SK-N-SH (cell line): ENCODE measurements at regions not wholly inside any gene's neighbourhood (a gene's known extent, or its start where the extent isn't known, plus 50 kb on each side); places are given as distances from the start of the nearest gene placed in this dataset.

Source experiments
- FOSL2 ChIP-seq: IDR thresholded peaks from 2 replicates; pipeline ENCODE4 v1.4.0; 2012; ENCODE audit warnings: low read depth, mild to moderate bottlenecking, moderate library complexity, borderline replicate concordance
- GABPA ChIP-seq: IDR thresholded peaks from 2 replicates; pipeline ENCODE4 v1.4.0; 2012; ENCODE audit warnings: low read depth, mild to moderate bottlenecking
- NFIC ChIP-seq: IDR thresholded peaks from 2 replicates; pipeline ENCODE4 v1.4.0; 2012; ENCODE audit warnings: borderline replicate concordance
- POLR2AphosphoS5 ChIP-seq: IDR thresholded peaks from 2 replicates; pipeline ENCODE4 v1.6.1; 2012; ENCODE audit warnings: low read depth, low read length
- RFX5 ChIP-seq: IDR thresholded peaks from 2 replicates; pipeline ENCODE4 v1.6.1; 2012; ENCODE audit warnings: mild to moderate bottlenecking, improper control_type of control experiment, low read length
- TEAD4 ChIP-seq: IDR thresholded peaks from 2 replicates; pipeline ENCODE4 v1.4.0; 2012; ENCODE audit warnings: mild to moderate bottlenecking, borderline replicate concordance; ENCODE audit not compliant: insufficient read depth
- TF ChIP-seq, protein P1 (sequence below): fragments of 200-600 bp; sonication (generic); IDR thresholded peaks from 2 replicates; pipeline ENCODE4 v1.6.1; 2017; ENCODE audit warnings: antibody characterized with exemption, mild to moderate bottlenecking, moderate library complexity
- TF ChIP-seq, protein P2 (sequence below): IDR thresholded peaks from 2 replicates; pipeline ENCODE4 v1.4.0; 2012; ENCODE audit warnings: low read depth, borderline replicate concordance
- TF ChIP-seq, protein P3 (sequence below): fragments of 150-350 bp; IDR thresholded peaks from 2 replicates; pipeline ENCODE4 v1.6.1; 2017; ENCODE audit warnings: antibody characterized with exemption, low read length, low read depth, borderline replicate concordance
- TF ChIP-seq, protein P4 (sequence below): IDR thresholded peaks from 2 replicates; pipeline ENCODE4; 2012
- TF ChIP-seq, protein P5 (sequence below): IDR thresholded peaks from 2 replicates; pipeline ENCODE4 v1.4.0; 2012; ENCODE audit warnings: low read depth
- TF ChIP-seq, protein P6 (sequence below): IDR thresholded peaks from 2 replicates; pipeline ENCODE4 v1.6.1; 2012; ENCODE audit warnings: mild to moderate bottlenecking, low read depth, low read length, moderate library complexity

DNA sequence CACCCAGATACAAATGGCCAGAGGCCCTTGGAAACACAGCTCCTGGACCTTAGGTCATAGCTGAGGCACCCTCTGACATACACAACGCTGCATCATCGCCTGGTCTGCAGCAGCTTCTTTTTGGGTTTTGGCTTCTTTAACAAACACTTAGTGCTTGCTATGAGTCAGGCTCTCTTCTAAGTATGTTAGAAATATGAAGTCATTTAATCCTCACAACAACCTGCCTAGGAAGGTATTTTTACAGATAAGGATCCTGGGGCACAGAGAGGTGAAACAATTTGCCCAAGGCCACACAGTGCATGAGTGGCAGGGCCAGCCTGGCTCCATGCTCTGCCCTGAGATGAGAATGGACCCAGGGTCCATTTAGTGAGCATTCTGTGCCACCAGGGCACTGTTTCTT lies 96.6 kb downstream of the TMEM17 start:
- TF ChIP-seq POLR2AphosphoS5: no peak
- TF ChIP-seq, protein P1, sequence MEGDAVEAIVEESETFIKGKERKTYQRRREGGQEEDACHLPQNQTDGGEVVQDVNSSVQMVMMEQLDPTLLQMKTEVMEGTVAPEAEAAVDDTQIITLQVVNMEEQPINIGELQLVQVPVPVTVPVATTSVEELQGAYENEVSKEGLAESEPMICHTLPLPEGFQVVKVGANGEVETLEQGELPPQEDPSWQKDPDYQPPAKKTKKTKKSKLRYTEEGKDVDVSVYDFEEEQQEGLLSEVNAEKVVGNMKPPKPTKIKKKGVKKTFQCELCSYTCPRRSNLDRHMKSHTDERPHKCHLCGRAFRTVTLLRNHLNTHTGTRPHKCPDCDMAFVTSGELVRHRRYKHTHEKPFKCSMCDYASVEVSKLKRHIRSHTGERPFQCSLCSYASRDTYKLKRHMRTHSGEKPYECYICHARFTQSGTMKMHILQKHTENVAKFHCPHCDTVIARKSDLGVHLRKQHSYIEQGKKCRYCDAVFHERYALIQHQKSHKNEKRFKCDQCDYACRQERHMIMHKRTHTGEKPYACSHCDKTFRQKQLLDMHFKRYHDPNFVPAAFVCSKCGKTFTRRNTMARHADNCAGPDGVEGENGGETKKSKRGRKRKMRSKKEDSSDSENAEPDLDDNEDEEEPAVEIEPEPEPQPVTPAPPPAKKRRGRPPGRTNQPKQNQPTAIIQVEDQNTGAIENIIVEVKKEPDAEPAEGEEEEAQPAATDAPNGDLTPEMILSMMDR: no peak
- TF ChIP-seq, protein P2, sequence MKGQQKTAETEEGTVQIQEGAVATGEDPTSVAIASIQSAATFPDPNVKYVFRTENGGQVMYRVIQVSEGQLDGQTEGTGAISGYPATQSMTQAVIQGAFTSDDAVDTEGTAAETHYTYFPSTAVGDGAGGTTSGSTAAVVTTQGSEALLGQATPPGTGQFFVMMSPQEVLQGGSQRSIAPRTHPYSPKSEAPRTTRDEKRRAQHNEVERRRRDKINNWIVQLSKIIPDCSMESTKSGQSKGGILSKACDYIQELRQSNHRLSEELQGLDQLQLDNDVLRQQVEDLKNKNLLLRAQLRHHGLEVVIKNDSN: no peak
- TF ChIP-seq, protein P3, sequence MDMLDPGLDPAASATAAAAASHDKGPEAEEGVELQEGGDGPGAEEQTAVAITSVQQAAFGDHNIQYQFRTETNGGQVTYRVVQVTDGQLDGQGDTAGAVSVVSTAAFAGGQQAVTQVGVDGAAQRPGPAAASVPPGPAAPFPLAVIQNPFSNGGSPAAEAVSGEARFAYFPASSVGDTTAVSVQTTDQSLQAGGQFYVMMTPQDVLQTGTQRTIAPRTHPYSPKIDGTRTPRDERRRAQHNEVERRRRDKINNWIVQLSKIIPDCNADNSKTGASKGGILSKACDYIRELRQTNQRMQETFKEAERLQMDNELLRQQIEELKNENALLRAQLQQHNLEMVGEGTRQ: no peak
- no peak for TF ChIP-seq RFX5
- TF ChIP-seq TEAD4: no peak
- no peak for TF ChIP-seq FOSL2
- TF ChIP-seq, protein P4, sequence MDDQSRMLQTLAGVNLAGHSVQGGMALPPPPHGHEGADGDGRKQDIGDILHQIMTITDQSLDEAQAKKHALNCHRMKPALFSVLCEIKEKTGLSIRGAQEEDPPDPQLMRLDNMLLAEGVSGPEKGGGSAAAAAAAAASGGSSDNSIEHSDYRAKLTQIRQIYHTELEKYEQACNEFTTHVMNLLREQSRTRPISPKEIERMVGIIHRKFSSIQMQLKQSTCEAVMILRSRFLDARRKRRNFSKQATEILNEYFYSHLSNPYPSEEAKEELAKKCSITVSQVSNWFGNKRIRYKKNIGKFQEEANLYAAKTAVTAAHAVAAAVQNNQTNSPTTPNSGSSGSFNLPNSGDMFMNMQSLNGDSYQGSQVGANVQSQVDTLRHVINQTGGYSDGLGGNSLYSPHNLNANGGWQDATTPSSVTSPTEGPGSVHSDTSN: no peak
- TF ChIP-seq, protein P5, sequence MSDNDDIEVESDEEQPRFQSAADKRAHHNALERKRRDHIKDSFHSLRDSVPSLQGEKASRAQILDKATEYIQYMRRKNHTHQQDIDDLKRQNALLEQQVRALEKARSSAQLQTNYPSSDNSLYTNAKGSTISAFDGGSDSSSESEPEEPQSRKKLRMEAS: no peak
- no peak for TF ChIP-seq NFIC
- TF ChIP-seq GABPA: no peak
- TF ChIP-seq, protein P6, sequence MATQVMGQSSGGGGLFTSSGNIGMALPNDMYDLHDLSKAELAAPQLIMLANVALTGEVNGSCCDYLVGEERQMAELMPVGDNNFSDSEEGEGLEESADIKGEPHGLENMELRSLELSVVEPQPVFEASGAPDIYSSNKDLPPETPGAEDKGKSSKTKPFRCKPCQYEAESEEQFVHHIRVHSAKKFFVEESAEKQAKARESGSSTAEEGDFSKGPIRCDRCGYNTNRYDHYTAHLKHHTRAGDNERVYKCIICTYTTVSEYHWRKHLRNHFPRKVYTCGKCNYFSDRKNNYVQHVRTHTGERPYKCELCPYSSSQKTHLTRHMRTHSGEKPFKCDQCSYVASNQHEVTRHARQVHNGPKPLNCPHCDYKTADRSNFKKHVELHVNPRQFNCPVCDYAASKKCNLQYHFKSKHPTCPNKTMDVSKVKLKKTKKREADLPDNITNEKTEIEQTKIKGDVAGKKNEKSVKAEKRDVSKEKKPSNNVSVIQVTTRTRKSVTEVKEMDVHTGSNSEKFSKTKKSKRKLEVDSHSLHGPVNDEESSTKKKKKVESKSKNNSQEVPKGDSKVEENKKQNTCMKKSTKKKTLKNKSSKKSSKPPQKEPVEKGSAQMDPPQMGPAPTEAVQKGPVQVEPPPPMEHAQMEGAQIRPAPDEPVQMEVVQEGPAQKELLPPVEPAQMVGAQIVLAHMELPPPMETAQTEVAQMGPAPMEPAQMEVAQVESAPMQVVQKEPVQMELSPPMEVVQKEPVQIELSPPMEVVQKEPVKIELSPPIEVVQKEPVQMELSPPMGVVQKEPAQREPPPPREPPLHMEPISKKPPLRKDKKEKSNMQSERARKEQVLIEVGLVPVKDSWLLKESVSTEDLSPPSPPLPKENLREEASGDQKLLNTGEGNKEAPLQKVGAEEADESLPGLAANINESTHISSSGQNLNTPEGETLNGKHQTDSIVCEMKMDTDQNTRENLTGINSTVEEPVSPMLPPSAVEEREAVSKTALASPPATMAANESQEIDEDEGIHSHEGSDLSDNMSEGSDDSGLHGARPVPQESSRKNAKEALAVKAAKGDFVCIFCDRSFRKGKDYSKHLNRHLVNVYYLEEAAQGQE: no peak
